ENCODE measurements at regions not wholly inside any gene's neighbourhood (a gene's known extent, or its start where the extent isn't known, plus 50 kb on each side); places are given as distances from the start of the nearest gene placed in this dataset.

GRCh38 chr1:58358346-58358745 lies 188.2 kb downstream of the OMA1 start:
- H3K4me3 ChIP-seq (ENCODE audit: low read depth in 1 of 2, low read length in 2 of 2), result no peak overlapping the region
- H3K9me3 ChIP-seq (ENCODE audit: insufficient read depth, low read length, severe bottlenecking), result no peaks in the 10 kb centered on the region
- H3K4me2 ChIP-seq (ENCODE audit: insufficient read depth, low read length), result no peak overlapping the region
- ATAC-seq (ENCODE audit: insufficient read depth, low read depth) (no peak), DNase-seq (no peak)
- H3K9ac ChIP-seq (ENCODE audit: low read depth, low read length), result no peak overlapping the region
- no peaks in the 10 kb centered on the region for H3K27me3 ChIP-seq (ENCODE audit: insufficient read depth, low read length, poor library complexity)
- H4K20me1 ChIP-seq (ENCODE audit: insufficient read depth, low read length), result no peaks in the 10 kb centered on the region
- TF ChIP-seq EZH2 (IDR thresholded peaks at IDR 0.05; ENCODE audit: borderline replicate concordance, low read depth, low read length, severe bottlenecking) (no peak), CTCF (IDR thresholded peaks at IDR 0.05; ENCODE audit: borderline replicate concordance, extremely low read depth, low read length, poor library complexity, severe bottlenecking) (no peak)
- no peaks in the 10 kb centered on the region for H3K4me1 ChIP-seq (ENCODE audit: insufficient read depth, low read length)
- H2AFZ ChIP-seq (ENCODE audit: low read depth, low read length), result no peak overlapping the region
- H3K27ac ChIP-seq (ENCODE audit: low read length), result no peak overlapping the region
- H3K36me3 ChIP-seq (ENCODE audit: insufficient read depth, low read length), result no peaks in the 10 kb centered on the region
- no peaks in the 10 kb centered on the region for H3K79me2 ChIP-seq (ENCODE audit: insufficient read depth, low read length)

GRCh38 chr1:58356402-58356801 lies 190.1 kb downstream of the OMA1 start:
- Histone ChIP-seq H3K9ac (ENCODE audit: low read depth, low read length) (no peak overlapping the region), H3K4me3 (ENCODE audit: low read depth in 1 of 2, low read length in 2 of 2) (no peak overlapping the region), H3K4me1 (ENCODE audit: insufficient read depth, low read length) (no peaks in the 10 kb centered on the region), H3K36me3 (ENCODE audit: insufficient read depth, low read length) (no peaks in the 10 kb centered on the region), H3K27ac (ENCODE audit: low read length) (no peak overlapping the region), H3K79me2 (ENCODE audit: insufficient read depth, low read length) (no peaks in the 10 kb centered on the region), H3K27me3 (ENCODE audit: insufficient read depth, low read length, poor library complexity) (no peaks in the 10 kb centered on the region), H3K9me3 (ENCODE audit: insufficient read depth, low read length, severe bottlenecking) (no peaks in the 10 kb centered on the region), H4K20me1 (ENCODE audit: insufficient read depth, low read length) (no peaks in the 10 kb centered on the region), H3K4me2 (ENCODE audit: insufficient read depth, low read length) (no peak overlapping the region), H2AFZ (ENCODE audit: low read depth, low read length) (no peak overlapping the region)
- TF ChIP-seq EZH2 (IDR thresholded peaks at IDR 0.05; ENCODE audit: borderline replicate concordance, low read depth, low read length, severe bottlenecking) (no peak), CTCF (IDR thresholded peaks at IDR 0.05; ENCODE audit: borderline replicate concordance, extremely low read depth, low read length, poor library complexity, severe bottlenecking) (no peak)
- DNase-seq (no peak), ATAC-seq (ENCODE audit: insufficient read depth, low read depth) (no peak)

GRCh38 chr1:58353168-58353567 lies 193.4 kb downstream of the OMA1 start:
- DNase-seq (no peak), ATAC-seq (ENCODE audit: insufficient read depth, low read depth) (no peak)
- H3K36me3 ChIP-seq (ENCODE audit: insufficient read depth, low read length), result no peaks in the 10 kb centered on the region
- no peaks in the 10 kb centered on the region for H3K79me2 ChIP-seq (ENCODE audit: insufficient read depth, low read length)
- H4K20me1 ChIP-seq (ENCODE audit: insufficient read depth, low read length), result no peaks in the 10 kb centered on the region
- no peaks in the 10 kb centered on the region for H3K27me3 ChIP-seq (ENCODE audit: insufficient read depth, low read length, poor library complexity)
- no peak overlapping the region for H2AFZ ChIP-seq (ENCODE audit: low read depth, low read length)
- no peaks in the 10 kb centered on the region for H3K4me1 ChIP-seq (ENCODE audit: insufficient read depth, low read length)
- TF ChIP-seq CTCF (IDR thresholded peaks at IDR 0.05; ENCODE audit: borderline replicate concordance, extremely low read depth, low read length, poor library complexity, severe bottlenecking) (no peak), EZH2 (IDR thresholded peaks at IDR 0.05; ENCODE audit: borderline replicate concordance, low read depth, low read length, severe bottlenecking) (no peak)
- no peak overlapping the region for H3K27ac ChIP-seq (ENCODE audit: low read length)
- H3K4me2 ChIP-seq (ENCODE audit: insufficient read depth, low read length), result no peak overlapping the region
- H3K9me3 ChIP-seq (ENCODE audit: insufficient read depth, low read length, severe bottlenecking), result no peaks in the 10 kb centered on the region
- H3K4me3 ChIP-seq (ENCODE audit: low read depth in 1 of 2, low read length in 2 of 2), result no peak overlapping the region
- no peak overlapping the region for H3K9ac ChIP-seq (ENCODE audit: low read depth, low read length)

All from DND-41 (cell line).